Stimulated activated CD4-positive, alpha-beta T cell treated with anti-CD3 and anti-CD28 coated beads, Interleukin-4, amount 100 ng/mL, for 1 hour (primary cell): ENCODE measurements at regions not wholly inside any gene's neighbourhood (a gene's known extent, or its start where the extent isn't known, plus 50 kb on each side); places are given as distances from the start of the nearest gene placed in this dataset.
"Not testable (repeated sequence)": the region's sequence is repeated elsewhere in the genome, so short reads cannot be mapped to it uniquely, and the experiment has no call there.

Source experiments
- DNase-seq: peaks from one replicate; pipeline ENCODE4 v3.0.0-alpha.2; 2020

DNA sequence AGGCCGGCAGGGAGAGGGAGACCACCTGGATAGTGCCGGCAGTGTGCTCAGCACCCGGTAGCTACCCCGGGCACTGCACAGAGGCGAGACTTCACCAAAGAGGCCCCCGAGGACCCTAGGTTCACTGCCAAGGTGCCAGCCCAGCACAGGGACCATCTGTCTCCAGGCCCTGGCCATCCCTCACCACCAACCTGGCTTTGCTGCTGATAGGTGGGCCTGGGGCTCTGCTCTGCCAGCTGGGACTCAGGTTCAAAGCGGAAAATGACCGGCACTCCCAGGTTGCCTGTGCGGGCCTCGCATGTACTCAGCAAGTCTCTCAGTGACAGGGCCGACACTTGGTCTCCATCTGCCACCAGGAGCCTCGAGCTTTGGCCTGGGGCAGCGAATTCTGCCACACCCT, 812.2 kb downstream of the BRD1 start:
- no peak for DNase-seq

DNA sequence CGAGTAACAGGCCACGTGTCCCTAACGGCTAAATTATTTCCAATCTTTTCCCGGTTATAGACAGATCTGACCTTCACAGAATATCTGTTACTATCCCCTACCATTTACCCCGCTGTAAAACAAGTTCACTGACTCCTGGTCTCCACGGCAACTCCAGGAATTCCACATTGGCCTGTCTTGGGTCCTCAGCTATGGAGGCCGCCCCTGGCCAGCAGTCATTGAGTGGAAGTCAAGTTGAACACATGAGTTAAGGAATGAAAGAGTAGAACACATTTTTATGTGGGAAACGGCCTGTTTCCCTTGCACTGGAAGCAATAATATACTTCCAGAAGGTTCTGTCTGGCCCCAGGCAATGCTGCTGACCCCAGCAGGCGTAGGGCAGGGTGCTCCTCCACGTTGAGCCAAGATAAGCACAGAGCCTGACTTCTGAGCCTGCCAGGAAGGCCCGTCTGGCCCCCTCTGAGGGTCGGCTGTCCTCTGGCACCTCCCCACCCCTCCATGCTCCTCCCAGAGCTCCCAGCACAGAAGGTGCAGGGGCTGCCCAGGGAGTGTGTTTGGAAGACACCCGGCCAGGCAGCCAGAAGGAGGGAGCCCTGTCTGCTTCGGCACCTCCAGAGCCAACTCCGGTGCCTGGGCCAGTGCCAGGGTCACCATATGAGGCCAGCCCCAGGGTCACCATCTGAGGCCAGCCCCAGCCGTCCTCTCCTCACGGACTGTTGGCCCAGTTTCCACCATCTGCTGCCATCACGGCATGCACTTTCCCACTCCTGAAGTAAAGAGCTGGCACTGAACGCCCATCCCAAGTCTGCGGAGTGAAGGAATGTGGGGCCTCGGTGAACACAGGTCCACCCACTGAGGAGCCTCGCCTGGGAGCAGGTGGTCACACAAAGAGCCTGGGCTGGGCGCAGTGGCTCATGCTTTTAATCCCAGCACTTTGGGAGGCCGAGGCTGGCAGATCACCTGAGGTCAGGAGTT, 813.2 kb downstream of the BRD1 start:
- no peak for DNase-seq

DNA sequence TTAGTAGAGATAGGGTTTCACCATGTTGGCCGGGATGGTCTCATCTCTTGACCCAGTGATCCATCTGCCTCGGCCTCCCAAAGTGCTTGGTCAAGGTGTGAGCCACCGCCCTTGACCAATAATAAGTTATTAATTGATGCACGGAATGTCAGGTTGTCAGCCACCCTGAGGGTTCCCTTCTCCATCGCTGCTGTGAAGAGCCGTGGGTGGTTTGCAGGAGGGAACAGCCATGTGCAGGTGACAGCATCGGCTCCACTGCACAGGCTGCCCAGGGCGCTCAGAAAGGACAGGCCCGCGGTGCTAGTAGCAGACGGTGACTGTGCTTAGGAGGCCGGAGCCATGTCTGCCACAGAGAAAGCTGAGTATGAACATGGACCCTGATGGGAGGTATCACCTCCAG, 814.0 kb downstream of the BRD1 start:
- no peak for DNase-seq

DNA sequence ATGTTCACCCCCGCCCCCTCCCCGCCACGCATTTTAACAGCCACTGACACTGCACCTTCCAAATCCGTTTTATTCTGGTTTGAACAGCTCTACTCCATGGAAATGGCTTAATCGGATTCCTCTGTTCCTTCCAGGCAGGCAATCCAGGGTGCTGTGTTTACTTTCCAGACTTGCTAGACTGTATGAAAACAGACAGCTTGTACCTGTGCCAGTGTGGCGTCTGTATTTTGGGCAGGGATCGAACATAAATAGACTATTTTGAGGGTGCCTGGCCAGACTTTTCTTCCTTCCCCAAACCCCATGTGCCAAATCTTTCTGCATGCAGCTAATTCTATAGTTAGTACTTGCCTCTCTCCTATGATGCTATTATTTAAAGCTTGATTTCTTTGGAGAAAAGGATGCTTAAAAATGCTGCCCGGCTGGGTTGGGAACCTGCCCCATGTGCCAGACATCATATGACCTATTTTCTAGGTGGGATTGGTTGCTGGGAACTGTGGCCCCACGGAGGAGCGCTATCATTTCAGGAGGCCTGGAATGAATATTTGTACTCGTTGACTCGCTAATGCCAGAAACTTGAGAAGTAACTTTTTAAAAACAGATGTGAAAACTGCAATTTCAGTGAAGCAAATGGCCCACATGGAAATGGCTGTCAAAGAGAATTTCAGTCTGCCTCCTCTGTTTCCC, 814.8 kb downstream of the BRD1 start:
- DNase-seq: no peak

DNA sequence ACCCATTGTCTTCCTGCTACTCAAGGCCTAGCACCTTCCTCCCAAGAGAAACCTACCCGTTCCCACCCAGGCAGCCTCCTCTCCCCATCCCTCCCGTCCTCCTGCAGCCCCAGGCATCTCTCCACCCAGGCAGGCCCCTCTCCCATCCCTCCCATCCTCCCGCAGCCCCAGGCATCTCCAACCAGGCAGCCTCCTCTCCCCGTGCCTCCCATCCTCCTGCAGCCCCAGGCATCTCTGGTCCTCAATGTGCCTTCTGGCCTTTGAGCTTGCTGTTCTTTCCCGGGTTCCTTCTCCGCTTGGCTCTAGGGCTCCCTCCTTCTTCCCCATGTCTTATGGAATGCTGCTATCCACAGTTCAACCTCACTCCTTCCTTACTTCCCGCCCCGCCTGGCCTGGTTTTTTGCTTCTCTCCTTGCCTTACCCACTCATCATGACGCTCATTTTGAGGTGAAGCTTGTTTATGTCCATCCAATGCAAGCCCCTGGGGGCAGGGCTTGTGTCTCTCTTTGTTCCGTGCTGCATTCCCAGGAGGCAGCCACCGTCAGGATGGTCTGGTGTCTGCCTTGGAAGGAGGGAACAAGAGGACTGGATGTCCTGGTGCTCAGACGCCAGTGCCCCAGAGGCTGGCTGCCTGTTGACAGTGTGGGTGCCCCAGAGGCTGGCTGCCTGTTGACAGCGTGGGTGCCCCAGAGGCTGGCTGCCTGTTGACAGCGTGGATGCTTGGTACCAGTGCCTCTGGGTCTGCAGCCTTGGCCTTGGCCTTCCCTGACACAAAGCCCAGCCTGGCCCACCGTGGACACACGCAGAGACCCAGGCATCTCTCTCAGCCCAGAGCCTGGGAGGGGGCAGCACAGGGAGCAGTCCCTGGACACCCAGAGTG, 815.7 kb downstream of the BRD1 start:
- no peak for DNase-seq

DNA sequence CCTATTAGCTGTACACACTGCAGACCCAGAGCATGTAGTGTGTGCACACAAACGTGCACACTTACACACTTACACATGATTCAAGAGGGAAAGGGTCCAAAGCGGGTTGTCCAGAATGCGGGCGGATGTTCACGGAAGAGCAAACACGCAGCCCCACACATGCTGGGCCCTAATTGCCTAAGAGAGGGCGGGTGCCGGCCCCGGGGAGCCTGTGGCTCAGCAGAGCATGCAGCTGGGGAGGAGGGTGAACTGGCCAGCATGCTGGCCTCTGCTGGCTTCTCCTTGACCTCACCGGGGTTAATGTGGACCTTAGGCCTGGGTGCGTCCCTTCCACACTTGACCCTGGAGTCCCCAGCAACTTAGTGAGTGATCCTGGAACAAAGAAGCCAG, 816.3 kb downstream of the BRD1 start:
- no peak for DNase-seq

DNA sequence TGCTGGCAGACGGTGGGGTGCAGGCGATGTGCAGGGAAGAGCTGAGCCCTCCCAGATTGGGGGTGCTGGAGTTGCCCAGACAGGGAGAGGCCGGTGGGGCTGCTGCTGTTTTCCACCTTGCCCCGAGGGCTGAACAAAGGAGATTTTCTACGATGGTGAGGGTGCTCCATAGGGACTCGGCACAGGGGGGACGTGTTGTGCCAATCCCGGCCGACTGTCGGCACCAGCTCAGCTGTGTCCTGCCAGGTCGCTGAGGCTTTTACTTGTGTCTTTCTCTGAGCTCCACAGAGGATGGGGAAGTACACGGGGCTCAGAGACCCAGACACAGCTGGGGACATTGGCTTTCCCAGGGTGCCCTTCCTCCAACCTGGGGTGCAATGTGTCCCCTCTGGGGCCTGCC, 816.8 kb downstream of the BRD1 start:
- DNase-seq: no peak

DNA sequence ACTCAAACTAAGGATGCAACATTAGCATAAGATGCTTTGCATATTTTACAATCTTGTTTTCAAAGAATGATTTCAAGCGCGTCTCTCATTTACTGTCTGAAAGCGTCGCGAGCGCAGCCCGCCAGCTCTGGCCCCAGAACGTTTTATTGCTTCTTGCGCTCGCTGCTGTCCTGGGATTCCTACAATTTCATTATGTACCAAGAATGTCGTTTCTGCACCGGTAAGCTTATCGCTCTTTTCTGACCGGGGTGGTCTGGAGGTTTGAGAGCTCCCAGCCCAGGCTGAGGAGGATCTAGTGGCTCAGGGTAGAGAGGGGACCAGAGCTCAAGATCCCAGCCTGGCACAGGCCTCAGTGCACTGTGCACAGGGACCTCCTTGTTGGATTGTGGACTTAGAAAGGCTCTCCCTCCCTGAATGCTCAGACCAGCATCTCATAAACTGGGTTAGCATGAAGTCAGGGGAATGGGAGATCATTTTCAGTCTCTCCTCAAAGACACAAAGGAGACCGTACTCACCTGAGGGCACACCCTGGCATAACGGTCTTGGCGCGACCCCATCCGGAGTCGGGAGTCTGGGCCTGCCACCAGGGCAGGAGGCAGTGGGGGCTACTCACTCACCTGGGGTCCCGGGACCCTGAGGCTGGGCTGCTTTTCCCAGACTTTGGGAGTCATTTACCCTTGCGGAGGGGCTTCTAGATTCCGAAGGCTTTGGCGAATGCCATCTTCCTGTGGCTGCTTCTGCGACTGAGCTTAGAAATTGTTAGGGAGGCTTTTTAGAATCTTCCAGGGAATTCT, 817.4 kb downstream of the BRD1 start:
- DNase-seq: no peak

DNA sequence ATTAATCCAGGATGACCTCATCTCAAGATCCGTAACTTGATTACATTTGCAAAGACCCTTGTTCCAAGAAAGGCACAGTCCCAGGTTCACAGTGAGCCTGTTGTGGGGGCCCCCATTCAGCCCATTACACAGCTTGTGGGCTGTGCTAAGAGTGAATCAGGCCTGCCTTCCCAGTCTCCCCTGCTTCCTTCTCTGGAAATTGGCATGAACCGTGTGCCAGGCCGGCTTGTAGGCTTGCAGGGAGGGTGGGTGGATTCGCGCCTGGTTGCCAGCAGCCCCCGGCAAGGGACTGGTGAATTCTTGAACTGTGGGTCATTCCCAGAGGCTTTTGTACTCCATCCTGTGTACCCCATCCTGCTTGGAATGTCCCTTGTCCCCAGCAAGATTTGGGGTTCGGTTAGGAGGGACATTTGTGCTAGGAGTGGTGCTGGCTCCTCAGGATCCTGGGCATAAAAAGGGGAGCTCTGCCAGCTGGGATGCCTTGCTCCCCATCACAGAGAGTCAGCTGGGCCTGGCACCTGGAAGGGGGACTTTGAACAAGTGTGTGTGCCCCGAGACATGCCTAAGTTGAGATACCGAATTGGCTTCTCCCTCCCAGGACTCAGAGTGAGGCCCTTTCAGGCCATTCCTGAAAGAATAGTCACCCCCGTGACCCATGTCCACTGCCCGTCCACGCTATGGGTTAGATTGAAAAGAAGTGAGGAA, 818.2 kb downstream of the BRD1 start:
- no peak for DNase-seq

DNA sequence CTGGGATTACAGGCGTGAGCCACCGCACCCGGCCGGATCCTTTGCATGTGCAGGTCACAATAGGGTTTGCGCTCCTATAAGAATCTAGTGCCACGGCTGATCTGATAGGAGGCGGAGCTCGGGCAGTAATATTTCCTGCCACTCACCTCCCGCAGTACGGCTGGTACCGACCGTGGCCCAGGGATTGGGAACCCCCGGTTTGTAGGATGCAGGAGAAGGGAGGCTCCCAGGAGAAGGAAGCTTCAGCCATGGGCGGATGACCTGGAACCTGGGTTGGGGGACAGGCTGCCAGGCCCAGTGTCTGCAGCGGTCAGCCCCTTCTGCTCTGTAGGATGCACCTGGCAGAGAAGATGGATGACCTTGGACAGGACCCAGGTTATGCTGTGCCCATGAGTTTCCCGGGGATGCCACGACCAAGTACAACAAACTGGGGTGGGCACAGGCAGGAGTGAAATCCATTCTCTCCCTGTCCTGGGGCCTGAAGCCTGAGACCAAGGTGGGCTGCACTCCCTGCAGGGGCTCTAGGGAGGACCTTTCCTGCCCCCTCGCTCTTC, 818.9 kb downstream of the BRD1 start:
- no peak for DNase-seq

DNA sequence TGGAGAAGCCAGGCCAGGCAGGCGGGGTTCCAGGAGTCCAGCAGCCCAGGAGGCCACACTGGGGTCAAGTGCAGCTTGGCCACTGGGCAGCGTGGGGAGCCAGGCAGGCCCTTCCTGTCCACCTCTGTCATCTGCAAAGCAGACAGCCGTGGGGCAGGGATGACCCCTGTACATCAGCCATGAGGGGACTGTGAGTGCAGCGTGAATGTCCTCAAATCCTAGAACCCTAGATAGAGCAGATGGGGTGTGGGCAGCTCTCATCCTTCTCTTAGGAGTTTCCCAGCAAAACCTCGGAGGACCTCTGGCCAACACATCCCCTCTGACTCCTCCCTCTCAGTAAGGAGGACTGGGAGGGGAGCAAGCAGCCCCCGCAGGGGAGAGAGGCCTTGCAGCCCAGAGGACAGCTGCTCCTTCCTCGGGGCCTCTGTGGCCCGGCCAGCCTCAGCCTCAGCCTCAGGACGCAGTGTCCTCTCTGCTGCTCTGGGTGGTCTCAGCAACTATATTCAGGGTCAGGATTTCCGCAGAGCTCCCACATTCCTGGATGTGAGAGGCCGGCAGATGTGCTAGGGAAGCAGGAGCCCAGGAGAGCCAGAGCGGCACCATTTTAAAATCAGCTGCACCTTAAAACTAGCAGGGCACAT, 820.5 kb downstream of the BRD1 start:
- DNase-seq: no peak

DNA sequence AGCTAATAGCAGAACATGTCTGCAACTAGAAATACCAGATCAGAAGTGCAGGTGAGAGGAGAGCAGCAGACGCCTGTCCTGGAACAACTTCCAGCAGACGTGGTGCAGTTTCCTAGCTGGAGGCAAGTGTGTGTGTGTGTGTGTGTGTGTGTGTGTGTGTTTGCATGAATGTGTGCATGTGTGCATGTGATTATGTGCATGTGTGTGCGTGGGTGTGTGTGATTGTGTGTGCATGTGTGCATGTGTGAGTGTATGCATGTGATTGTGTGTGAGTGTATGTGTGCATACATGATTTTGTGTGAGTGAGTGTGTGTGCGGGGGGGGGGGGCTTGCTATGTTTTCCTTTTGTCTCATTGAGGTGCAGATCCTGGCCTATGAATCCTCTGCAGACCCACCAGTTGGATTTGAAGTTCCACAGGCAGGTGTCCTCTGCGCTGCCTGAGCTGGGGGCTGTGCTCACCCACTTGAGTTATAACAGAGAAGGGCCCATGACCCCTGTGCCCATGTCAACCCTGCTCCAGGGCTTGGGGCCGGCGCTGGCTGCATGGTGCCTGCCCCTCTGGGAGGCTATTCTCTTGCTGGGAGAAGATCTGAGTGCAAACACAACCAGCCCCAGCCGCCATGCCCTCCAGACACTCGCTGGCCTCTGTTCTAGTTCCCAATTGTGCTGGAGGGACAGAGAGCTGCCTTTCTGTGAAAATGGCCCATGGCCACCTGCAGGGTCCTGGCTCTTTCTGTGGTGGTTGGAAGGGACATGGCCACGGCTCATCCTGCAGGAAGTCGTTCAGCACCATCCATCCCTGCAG, 821.3 kb downstream of the BRD1 start:
- no peak for DNase-seq

DNA sequence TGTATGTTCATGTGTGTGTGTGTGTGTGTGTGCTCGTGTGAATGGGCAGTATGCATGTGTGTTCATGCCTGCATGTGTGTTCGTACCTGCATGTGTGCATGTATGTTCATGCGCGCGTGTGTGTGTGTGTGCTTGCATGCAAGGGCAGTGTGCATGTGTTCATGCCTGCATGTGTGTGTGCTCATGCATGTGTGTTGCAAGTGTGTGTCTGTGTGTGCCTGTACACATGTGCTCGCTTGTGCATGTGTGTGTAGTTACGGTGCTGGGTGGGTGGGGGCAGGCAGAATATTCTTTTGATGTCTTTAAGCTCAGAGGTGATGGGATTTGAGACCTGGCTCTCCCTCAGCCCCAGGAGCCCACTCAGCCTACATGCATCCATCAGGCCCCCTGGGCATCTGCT, 822.1 kb downstream of the BRD1 start:
- DNase-seq: no peak

DNA sequence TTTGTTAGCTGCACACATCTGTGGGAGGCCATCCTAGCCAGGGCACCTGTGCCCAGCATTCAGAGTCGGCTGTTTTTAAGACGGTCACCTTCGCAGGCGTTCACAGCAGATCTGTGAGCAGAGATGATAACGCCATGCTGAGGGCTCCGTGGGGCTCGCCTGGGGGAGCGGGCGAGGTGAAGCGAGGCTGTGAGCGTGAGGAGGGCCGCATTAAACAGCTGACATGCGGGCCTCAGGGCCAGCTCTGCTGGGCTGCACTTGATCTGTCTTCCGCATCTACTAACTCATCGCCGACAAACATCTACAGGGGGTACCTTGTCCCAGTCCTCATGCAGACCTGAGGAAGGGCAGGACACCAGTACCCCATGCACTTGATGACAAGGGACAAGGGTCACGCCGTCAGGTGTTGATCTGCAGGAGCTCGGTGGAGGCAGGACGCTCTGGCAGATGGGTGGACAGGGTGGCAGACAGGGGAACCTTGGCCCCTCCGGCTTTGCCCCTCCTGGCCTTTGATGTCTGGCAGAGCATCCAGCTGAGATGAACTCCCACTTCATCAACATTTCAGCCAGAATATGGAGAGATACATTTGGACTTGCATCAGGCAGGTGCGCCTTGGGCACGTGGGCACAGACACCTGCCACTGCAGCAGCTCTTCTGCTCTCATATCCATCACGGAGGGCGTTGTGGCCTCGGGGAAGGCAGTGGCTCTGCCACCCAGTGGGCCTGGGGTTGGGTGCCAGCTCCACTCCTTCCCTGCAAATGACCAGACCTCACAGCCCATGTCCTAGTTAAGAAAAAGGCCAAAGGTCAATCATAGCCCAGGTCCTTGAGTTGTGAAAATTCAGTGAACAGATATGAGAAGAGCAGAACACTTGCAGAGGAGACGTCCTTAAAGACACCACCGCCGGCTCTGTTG, 822.9 kb downstream of the BRD1 start:
- DNase-seq: no peak

DNA sequence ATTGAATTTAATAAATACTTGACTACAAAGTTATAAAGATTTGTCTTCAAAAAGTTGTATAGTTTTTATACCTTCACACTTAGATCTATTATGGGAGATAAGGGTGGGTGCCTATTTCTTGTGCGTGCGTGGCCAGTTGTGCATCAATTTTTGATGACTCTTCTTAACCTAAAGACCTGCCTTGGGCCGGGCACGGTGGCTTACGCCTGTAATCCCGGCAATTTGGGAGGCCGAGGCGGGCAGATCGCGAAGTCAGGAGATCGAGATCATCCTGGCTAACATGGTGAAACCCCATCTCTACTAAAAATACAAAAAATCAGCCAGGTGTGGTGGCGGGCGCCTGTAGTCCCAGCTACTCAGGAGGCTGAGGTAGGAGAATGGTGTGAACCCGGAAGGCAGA, 830.1 kb downstream of the BRD1 start:
- DNase-seq: not testable (repeated sequence)

DNA sequence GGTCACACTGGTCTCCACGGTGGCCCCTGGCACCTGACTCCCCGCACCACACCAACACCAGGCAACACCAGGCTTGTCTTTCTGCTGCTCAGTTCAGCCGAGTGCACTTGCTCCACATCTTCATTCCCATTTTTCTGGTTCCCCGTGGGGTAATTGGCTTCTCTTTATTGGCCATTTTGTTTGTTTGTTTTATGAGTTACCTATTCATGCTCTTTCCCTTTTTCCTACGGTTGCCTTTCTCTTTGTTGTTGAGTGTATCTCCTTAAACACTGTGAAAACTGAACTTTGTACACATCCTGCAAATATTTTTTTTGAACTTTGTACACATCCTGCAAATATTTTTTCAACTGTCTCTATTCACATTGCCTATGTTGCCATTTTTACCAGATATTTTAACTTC, 834.0 kb downstream of the BRD1 start:
- no peak for DNase-seq

DNA sequence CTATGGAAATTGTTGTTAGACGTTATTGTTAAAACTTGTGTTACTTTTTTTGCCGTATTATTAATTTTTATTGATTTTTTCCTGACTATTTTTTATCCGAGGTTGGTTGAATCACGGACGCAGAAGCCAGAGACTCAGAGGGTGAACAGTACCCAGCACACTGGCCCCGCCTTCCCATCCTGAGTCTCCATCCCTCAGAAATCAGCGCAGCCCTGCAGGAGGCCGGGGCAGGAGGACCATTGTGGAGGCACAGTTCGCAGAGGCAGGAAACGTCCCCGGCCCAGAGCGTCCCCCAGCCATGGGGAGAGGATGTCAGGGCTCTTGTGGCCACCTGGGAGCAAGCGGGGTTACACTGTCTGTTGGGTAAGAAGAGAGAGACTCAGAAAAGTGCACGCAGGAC, 843.0 kb downstream of the BRD1 start:
- no peak for DNase-seq

DNA sequence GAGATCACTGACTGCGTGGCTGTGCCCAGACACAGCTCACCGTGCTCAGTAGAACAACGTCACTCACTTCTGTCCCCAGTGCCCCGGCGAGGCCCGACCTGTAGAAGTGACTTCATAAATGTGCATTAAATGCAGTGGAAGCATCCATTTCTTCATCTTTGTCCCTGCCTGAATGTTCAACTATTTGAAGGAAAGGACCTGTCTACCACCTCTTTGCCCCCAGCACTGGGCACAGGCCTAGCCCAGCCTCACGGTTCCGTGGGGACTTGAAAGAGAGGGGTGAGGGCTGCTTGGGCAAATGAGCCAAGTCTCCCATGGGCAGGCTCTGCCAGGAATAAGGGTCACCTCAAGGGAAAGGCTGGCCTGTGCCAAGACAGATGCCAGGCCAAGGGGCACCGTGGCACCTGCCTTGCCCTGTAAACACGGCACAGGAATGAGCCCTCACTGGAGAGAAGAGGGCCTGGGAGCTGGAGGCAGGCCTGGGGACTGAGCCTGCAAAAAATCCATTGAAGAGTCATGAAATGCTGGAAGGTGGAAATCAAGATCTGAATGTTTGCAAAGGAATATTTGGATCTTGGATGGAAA, 845.3 kb downstream of the BRD1 start:
- DNase-seq: no peak
